ENCODE measurements at regions not wholly inside any gene's neighbourhood (a gene's known extent, or its start where the extent isn't known, plus 50 kb on each side); places are given as distances from the start of the nearest gene placed in this dataset.
"Not testable (repeated sequence)": the region's sequence is repeated elsewhere in the genome, so short reads cannot be mapped to it uniquely, and the experiment has no call there.

- H3K36me3 Mint-ChIP-seq (ENCODE audit: insufficient read depth); H3K27ac Mint-ChIP-seq; H3K27me3 Mint-ChIP-seq; H3K9me3 Mint-ChIP-seq; H3K4me3 Mint-ChIP-seq; H3K4me1 Mint-ChIP-seq (ENCODE audit: low read depth in 2 of 2); ATAC-seq (replicated peaks); DNase-seq: not testable (repeated sequence)
These were observed 443.5 kb downstream of the ARL4A start for GRCh38 chr7:13130906-13131305.

GRCh38 chr7:13132314-13132713, 444.9 kb downstream of the ARL4A start:
- no peak overlapping the region for H3K4me3 Mint-ChIP-seq
- DNase-seq = no peak

GRCh38 chr7:13136345-13136744, 448.9 kb downstream of the ARL4A start:
- not testable (repeated sequence) for H3K27ac Mint-ChIP-seq; H3K4me3 Mint-ChIP-seq; H3K36me3 Mint-ChIP-seq (ENCODE audit: insufficient read depth); ATAC-seq (replicated peaks); H3K4me1 Mint-ChIP-seq (ENCODE audit: low read depth in 2 of 2); H3K27me3 Mint-ChIP-seq; DNase-seq; H3K9me3 Mint-ChIP-seq

More at GRCh38 chr7:13132314-13132713, 444.9 kb downstream of the ARL4A start:
- Mint-ChIP-seq H3K4me1 (ENCODE audit: low read depth in 2 of 2) (no peaks in the 10 kb centered on the region), H3K27me3 (peaks cover 0 to 9% of the 10 kb centered on the region in 2 donors), H3K9me3 (peaks cover 0 to 2% of the 10 kb centered on the region in 2 donors), H3K27ac (no peak overlapping the region), H3K36me3 (ENCODE audit: insufficient read depth) (no peaks in the 10 kb centered on the region)
- ATAC-seq (replicated peaks) = no peak

GRCh38 chr7:13139436-13139835, 452.0 kb downstream of the ARL4A start:
- no peaks in the 10 kb centered on the region for H3K36me3 Mint-ChIP-seq (ENCODE audit: insufficient read depth)
- DNase-seq (no peak), ATAC-seq (replicated peaks) (no peak)
- H3K4me1 Mint-ChIP-seq (ENCODE audit: low read depth in 2 of 2) = no peaks in the 10 kb centered on the region
- no peak overlapping the region for H3K4me3 Mint-ChIP-seq
- H3K27ac Mint-ChIP-seq = no peak overlapping the region
- peaks cover 0 to 2% of the 10 kb centered on the region in 2 donors for H3K9me3 Mint-ChIP-seq
- H3K27me3 Mint-ChIP-seq = peaks cover 0 to 4% of the 10 kb centered on the region in 2 donors

- H3K36me3 Mint-ChIP-seq (ENCODE audit: insufficient read depth) = no peaks in the 10 kb centered on the region
- DNase-seq (no peak), ATAC-seq (replicated peaks) (no peak)
- no peak overlapping the region for H3K4me3 Mint-ChIP-seq
- peaks cover 0 to 6% of the 10 kb centered on the region in 2 donors for H3K27me3 Mint-ChIP-seq
- no peaks in the 10 kb centered on the region for H3K9me3 Mint-ChIP-seq
- H3K4me1 Mint-ChIP-seq (ENCODE audit: low read depth in 2 of 2) = no peaks in the 10 kb centered on the region
- no peak overlapping the region for H3K27ac Mint-ChIP-seq
These were observed 457.2 kb downstream of the ARL4A start for GRCh38 chr7:13144673-13145072.

GRCh38 chr7:13148548-13148947, 461.1 kb downstream of the ARL4A start:
- H3K36me3 Mint-ChIP-seq (ENCODE audit: insufficient read depth) = no peaks in the 10 kb centered on the region
- no peak for DNase-seq
- H3K4me1 Mint-ChIP-seq (ENCODE audit: low read depth in 2 of 2) = no peaks in the 10 kb centered on the region
- H3K9me3 Mint-ChIP-seq = no peaks in the 10 kb centered on the region
- no peak for ATAC-seq (replicated peaks)
- no peak overlapping the region for H3K27ac Mint-ChIP-seq
- peaks cover 0 to 6% of the 10 kb centered on the region in 2 donors for H3K27me3 Mint-ChIP-seq
- no peak overlapping the region for H3K4me3 Mint-ChIP-seq

GRCh38 chr7:13151978-13152377, 464.5 kb downstream of the ARL4A start:
- H3K27me3 Mint-ChIP-seq = no peaks in the 10 kb centered on the region
- no peak overlapping the region for H3K4me3 Mint-ChIP-seq
- H3K9me3 Mint-ChIP-seq = no peaks in the 10 kb centered on the region
- H3K27ac Mint-ChIP-seq = no peak overlapping the region
- ATAC-seq (replicated peaks) (no peak), DNase-seq (no peak)
- peaks cover 5% of the 10 kb centered on the region for H3K36me3 Mint-ChIP-seq (ENCODE audit: insufficient read depth)
- H3K4me1 Mint-ChIP-seq (ENCODE audit: low read depth in 2 of 2) = no peaks in the 10 kb centered on the region

- no peak for DNase-seq
- Mint-ChIP-seq H3K36me3 (ENCODE audit: insufficient read depth) (peaks cover 5% of the 10 kb centered on the region), H3K27ac (no peak overlapping the region), H3K9me3 (no peaks in the 10 kb centered on the region), H3K27me3 (no peaks in the 10 kb centered on the region), H3K4me3 (no peak overlapping the region), H3K4me1 (ENCODE audit: low read depth in 2 of 2) (no peaks in the 10 kb centered on the region)
- ATAC-seq (replicated peaks) = no peak
These were observed 465.3 kb downstream of the ARL4A start for GRCh38 chr7:13152755-13153154.

GRCh38 chr7:13153266-13153665, 465.8 kb downstream of the ARL4A start:
- H3K4me1 Mint-ChIP-seq (ENCODE audit: low read depth in 2 of 2) = no peaks in the 10 kb centered on the region
- peaks cover 5% of the 10 kb centered on the region for H3K36me3 Mint-ChIP-seq (ENCODE audit: insufficient read depth)
- DNase-seq (no peak), ATAC-seq (replicated peaks) (no peak)
- H3K4me3 Mint-ChIP-seq = no peak overlapping the region
- no peak overlapping the region for H3K27ac Mint-ChIP-seq
- no peaks in the 10 kb centered on the region for H3K9me3 Mint-ChIP-seq
- H3K27me3 Mint-ChIP-seq = no peaks in the 10 kb centered on the region

- Mint-ChIP-seq H3K36me3 (ENCODE audit: insufficient read depth) (peaks cover 5% of the 10 kb centered on the region), H3K27ac (no peak overlapping the region), H3K9me3 (no peaks in the 10 kb centered on the region), H3K4me3 (no peak overlapping the region), H3K27me3 (no peaks in the 10 kb centered on the region), H3K4me1 (ENCODE audit: low read depth in 2 of 2) (no peaks in the 10 kb centered on the region)
- ATAC-seq (replicated peaks) = no peak
- no peak for DNase-seq
These were observed 466.3 kb downstream of the ARL4A start for GRCh38 chr7:13153742-13154141.

- H3K27me3 Mint-ChIP-seq = no peaks in the 10 kb centered on the region
- no peaks in the 10 kb centered on the region for H3K9me3 Mint-ChIP-seq
- H3K4me3 Mint-ChIP-seq = no peak overlapping the region
- no peak overlapping the region for H3K27ac Mint-ChIP-seq
- peaks cover 5% of the 10 kb centered on the region for H3K36me3 Mint-ChIP-seq (ENCODE audit: insufficient read depth)
- no peak for DNase-seq
- no peak for ATAC-seq (replicated peaks)
- H3K4me1 Mint-ChIP-seq (ENCODE audit: low read depth in 2 of 2) = no peaks in the 10 kb centered on the region
These were observed 467.8 kb downstream of the ARL4A start for GRCh38 chr7:13155188-13155587.

- H3K36me3 Mint-ChIP-seq (ENCODE audit: insufficient read depth) = peaks cover 5% of the 10 kb centered on the region
- H3K4me3 Mint-ChIP-seq = no peak overlapping the region
These were observed 471.6 kb downstream of the ARL4A start for GRCh38 chr7:13159003-13159402.

GRCh38 chr7:13159467-13160184, 472.2 kb downstream of the ARL4A start:
- Mint-ChIP-seq H3K36me3 (ENCODE audit: insufficient read depth) (peaks cover 5% of the 10 kb centered on the region), H3K27ac (no peak overlapping the region), H3K4me1 (ENCODE audit: low read depth in 2 of 2) (no peaks in the 10 kb centered on the region), H3K4me3 (no peak overlapping the region), H3K27me3 (peaks cover 0 to 8% of the 10 kb centered on the region in 2 donors), H3K9me3 (no peaks in the 10 kb centered on the region)
- DNase-seq = no peak
- no peak for ATAC-seq (replicated peaks)

More at GRCh38 chr7:13159003-13159402, 471.6 kb downstream of the ARL4A start:
- no peak for DNase-seq
- no peak for ATAC-seq (replicated peaks)
- no peaks in the 10 kb centered on the region for H3K4me1 Mint-ChIP-seq (ENCODE audit: low read depth in 2 of 2)
- no peak overlapping the region for H3K27ac Mint-ChIP-seq
- H3K27me3 Mint-ChIP-seq = peaks cover 0 to 2% of the 10 kb centered on the region in 2 donors
- no peaks in the 10 kb centered on the region for H3K9me3 Mint-ChIP-seq

GRCh38 chr7:13161125-13161524, 473.7 kb downstream of the ARL4A start:
- ATAC-seq (replicated peaks) = no peak
- DNase-seq = no peak
- no peaks in the 10 kb centered on the region for H3K9me3 Mint-ChIP-seq
- no peak overlapping the region for H3K4me3 Mint-ChIP-seq
- no peaks in the 10 kb centered on the region for H3K4me1 Mint-ChIP-seq (ENCODE audit: low read depth in 2 of 2)
- H3K27ac Mint-ChIP-seq = no peak overlapping the region
- peaks cover 10 to 23% of the 10 kb centered on the region in 2 donors for H3K27me3 Mint-ChIP-seq
- H3K36me3 Mint-ChIP-seq (ENCODE audit: insufficient read depth) = no peaks in the 10 kb centered on the region

All from effector memory CD8-positive, alpha-beta T cell (primary cell).